Tibial nerve (tissue), 4 donors: ENCODE measurements at regions not wholly inside any gene's neighbourhood (a gene's known extent, or its start where the extent isn't known, plus 50 kb on each side); places are given as distances from the start of the nearest gene placed in this dataset. TPM values are rescaled to one million over a fixed set of nuclear protein-coding genes. Genes with fewer than 3 reads are reported as not detected.

ENCODE experiments used
- DNase-seq, 2 donors: peaks; one replicate each; pipeline ENCODE4 v3.0.0-alpha.2; 2019; ENCODE audit warnings: low spot score in 2 of 2
- H3K27ac ChIP-seq, 4 donors: fragments of 200-600 bp; sonication (generic) in 3 of 4; one replicate each; pipeline ENCODE4 v1.5.1; 2017 to 2019; ENCODE audit warnings: mild to moderate bottlenecking in 1 of 4
- H3K27me3 ChIP-seq, 2 donors: fragments of 200-600 bp; sonication (generic) in 1 of 2; one replicate each; pipeline versions ENCODE4 v1.5.1 to v1.6.0; 2017 to 2019
- H3K36me3 ChIP-seq, 3 donors: fragments of 200-600 bp; sonication (generic); one replicate each; pipeline ENCODE4 v1.5.1; 2018 to 2019
- H3K4me1 ChIP-seq, 4 donors: fragments of 200-600 bp; sonication (generic) in 3 of 4; one replicate each; pipeline ENCODE4 v1.5.1; 2017 to 2019
- H3K4me3 ChIP-seq, 4 donors: fragments of 200-600 bp; sonication (generic) in 3 of 4; one replicate each; pipeline ENCODE4 v1.5.1; 2017 to 2019; ENCODE audit warnings: mild to moderate bottlenecking in 1 of 4, moderate library complexity in 1 of 4
- H3K9me3 ChIP-seq, 4 donors: fragments of 200-600 bp; sonication (generic) in 3 of 4; one replicate each; pipeline ENCODE4 v1.5.1; 2017 to 2019
- CTCF ChIP-seq, 5 experiments: fragments of 200-600 bp in 3 of 5; fragments of 450-650 bp in 2 of 5; sonication (generic) in 3 of 5; IDR thresholded peaks; one replicate each; pipeline ENCODE4 v1.5.1; 2016 to 2019; ENCODE audit warnings: antibody characterized with exemption in 5 of 5, mild to moderate bottlenecking in 3 of 5, moderate library complexity in 2 of 5
- EP300 ChIP-seq, 2 donors: sonication (generic); formaldehyde crosslinking; IDR thresholded peaks; one replicate each; pipeline ENCODE4 v1.6.1; 2017; ENCODE audit warnings: antibody characterized with exemption in 2 of 2, mild to moderate bottlenecking in 1 of 2
- POLR2A ChIP-seq, 2 donors: fragments of 450-650 bp; IDR thresholded peaks; one replicate each; pipeline ENCODE4 v1.6.1; 2017; ENCODE audit warnings: antibody characterized with exemption in 2 of 2, mild to moderate bottlenecking in 2 of 2, moderate library complexity in 2 of 2
- WGBS, 2 donors: methylation state at CpG; one replicate each; pipeline ENCODE4 v1.1.5; 2018; 5-methylcytosine and 5-hydroxymethylcytosine counted together
- small RNA-seq: library from RNA; depleted of rRNA; stranded (forward); fragments of <200 nt; gene quantifications from one replicate; pipeline ENCODE3, GENCODE V24; 2016

GRCh38 chr4:135672202-135672601 lies 1470.6 kb upstream of the PABPC4L start:
- Histone ChIP-seq H3K9me3 (no peaks in the 10 kb centered on the region), H3K4me1 (no peaks in the 10 kb centered on the region), H3K4me3 (no peak overlapping the region), H3K36me3 (no peaks in the 10 kb centered on the region), H3K27me3 (no peaks in the 10 kb centered on the region), H3K27ac (no peak overlapping the region)
- no peak for TF ChIP-seq EP300 (IDR thresholded peaks at IDR 0.05)
- no peak for TF ChIP-seq POLR2A (IDR thresholded peaks at IDR 0.05)
- TF ChIP-seq CTCF (IDR thresholded peaks at IDR 0.05), result no peak
- no peak for DNase-seq
- 77 to 89% methylated on average over 2 of the region's 2 CpGs for WGBS, 2 donors

GRCh38 chr4:135670548-135670947 lies 1469.0 kb upstream of the PABPC4L start:
- Histone ChIP-seq H3K27ac (no peak overlapping the region), H3K36me3 (no peaks in the 10 kb centered on the region), H3K4me3 (no peak overlapping the region), H3K27me3 (no peaks in the 10 kb centered on the region), H3K9me3 (no peaks in the 10 kb centered on the region), H3K4me1 (no peaks in the 10 kb centered on the region)
- no peak for DNase-seq
- no peak for TF ChIP-seq EP300 (IDR thresholded peaks at IDR 0.05)
- TF ChIP-seq POLR2A (IDR thresholded peaks at IDR 0.05), result no peak
- no peak for TF ChIP-seq CTCF (IDR thresholded peaks at IDR 0.05)

Small RNA genes in the stretch of these regions (small RNA-seq; reads per million reads assigned to genes)
- gene RNU1-89P, result not detected
- gene SERF1AP1, result not detected
